ENCODE measurements at regions not wholly inside any gene's neighbourhood (a gene's known extent, or its start where the extent isn't known, plus 50 kb on each side); places are given as distances from the start of the nearest gene placed in this dataset.
A peak's percentile ranks its signal among the peaks of the same experiment; 100 is the strongest.

DNA sequence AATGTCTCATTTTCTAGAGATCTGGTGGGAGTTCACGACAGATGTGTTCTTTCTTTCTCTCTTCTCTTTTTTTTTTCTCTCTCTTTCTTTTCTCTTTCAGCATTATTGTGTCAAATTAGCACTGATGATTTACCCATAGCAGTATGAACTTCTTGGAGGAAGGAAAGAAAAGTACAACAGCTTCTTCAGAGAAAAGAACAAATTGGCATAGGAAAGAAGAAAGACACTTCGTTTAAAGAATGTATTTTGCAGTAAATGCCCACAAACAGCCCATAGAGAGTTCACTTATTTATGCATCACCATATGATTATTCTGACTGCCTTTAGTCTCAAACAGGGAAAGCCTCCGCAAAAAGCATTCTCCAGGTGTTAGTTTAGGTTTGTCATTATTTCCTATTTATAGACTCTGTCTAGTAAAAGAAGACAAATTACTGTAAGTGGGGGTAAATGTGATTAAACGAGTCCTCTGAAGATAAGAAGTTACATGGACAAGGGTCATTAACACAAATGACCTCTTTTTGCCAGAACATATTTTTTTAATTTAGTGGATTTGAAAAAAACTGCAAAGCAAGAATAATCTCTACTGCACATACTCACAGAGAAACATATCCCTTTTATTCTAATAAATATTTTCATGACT is 68.0 kb downstream of the POU5F2 start:
- no peak for DNase-seq (ENCODE audit: insufficient read length, low spot score)
- peak; percentile 61 for FAIRE-seq
- TF ChIP-seq, protein P1, sequence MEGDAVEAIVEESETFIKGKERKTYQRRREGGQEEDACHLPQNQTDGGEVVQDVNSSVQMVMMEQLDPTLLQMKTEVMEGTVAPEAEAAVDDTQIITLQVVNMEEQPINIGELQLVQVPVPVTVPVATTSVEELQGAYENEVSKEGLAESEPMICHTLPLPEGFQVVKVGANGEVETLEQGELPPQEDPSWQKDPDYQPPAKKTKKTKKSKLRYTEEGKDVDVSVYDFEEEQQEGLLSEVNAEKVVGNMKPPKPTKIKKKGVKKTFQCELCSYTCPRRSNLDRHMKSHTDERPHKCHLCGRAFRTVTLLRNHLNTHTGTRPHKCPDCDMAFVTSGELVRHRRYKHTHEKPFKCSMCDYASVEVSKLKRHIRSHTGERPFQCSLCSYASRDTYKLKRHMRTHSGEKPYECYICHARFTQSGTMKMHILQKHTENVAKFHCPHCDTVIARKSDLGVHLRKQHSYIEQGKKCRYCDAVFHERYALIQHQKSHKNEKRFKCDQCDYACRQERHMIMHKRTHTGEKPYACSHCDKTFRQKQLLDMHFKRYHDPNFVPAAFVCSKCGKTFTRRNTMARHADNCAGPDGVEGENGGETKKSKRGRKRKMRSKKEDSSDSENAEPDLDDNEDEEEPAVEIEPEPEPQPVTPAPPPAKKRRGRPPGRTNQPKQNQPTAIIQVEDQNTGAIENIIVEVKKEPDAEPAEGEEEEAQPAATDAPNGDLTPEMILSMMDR (IDR thresholded peaks at IDR 0.05; ENCODE audit: insufficient read depth, missing control alignments) = no peak

GRCh38 chr5:93665648-93666047 is 75.8 kb downstream of the POU5F2 start:
- DNase-seq (ENCODE audit: insufficient read length, low spot score) = no peak
- TF ChIP-seq, protein P1 (IDR thresholded peaks at IDR 0.05; ENCODE audit: insufficient read depth, missing control alignments) = no peak
- FAIRE-seq = no peak

- TF ChIP-seq, protein P1 (IDR thresholded peaks at IDR 0.05; ENCODE audit: insufficient read depth, missing control alignments) = no peak
- DNase-seq (ENCODE audit: insufficient read length, low spot score) (no peak), FAIRE-seq (no peak)
These were observed 77.7 kb downstream of the NR2F1 start for GRCh38 chr5:93660677-93661076.

DNA sequence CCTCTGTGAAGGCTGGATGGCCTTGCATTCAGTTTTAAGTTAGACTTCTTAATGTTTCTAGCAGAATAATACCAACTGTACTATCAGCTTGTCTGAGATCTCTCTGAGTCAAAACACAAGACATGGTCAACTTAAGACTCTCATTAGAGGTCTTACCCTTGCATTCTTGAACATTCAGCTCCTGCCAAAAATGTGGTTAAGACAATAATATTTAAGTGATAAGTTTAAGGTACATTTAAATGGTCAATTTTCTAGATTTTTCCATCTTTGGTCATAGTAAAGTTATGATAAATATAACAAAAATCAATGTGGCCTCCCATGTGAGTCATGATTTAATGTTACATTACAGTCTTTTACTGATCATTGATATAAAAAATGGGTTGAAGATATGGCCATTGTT is 75.0 kb downstream of the NR2F1 start:
- TF ChIP-seq, protein P1 (IDR thresholded peaks at IDR 0.05; ENCODE audit: insufficient read depth, missing control alignments) = no peak
- FAIRE-seq (no peak), DNase-seq (ENCODE audit: insufficient read length, low spot score) (no peak)

GRCh38 chr5:93654676-93655075 is 71.7 kb downstream of the NR2F1 start:
- TF ChIP-seq, protein P1 (IDR thresholded peaks at IDR 0.05; ENCODE audit: insufficient read depth, missing control alignments) = no peak
- FAIRE-seq = no peak
- no peak for DNase-seq (ENCODE audit: insufficient read length, low spot score)

- FAIRE-seq (no peak), DNase-seq (ENCODE audit: insufficient read length, low spot score) (no peak)
- TF ChIP-seq, protein P1 (IDR thresholded peaks at IDR 0.05; ENCODE audit: insufficient read depth, missing control alignments) = no peak
These were observed 70.7 kb downstream of the NR2F1 start for GRCh38 chr5:93653716-93654115.

GRCh38 chr5:93649234-93649900 is 66.3 kb downstream of the NR2F1 start:
- TF ChIP-seq, protein P1 (IDR thresholded peaks at IDR 0.05; ENCODE audit: insufficient read depth, missing control alignments) = no peak
- FAIRE-seq (no peak), DNase-seq (ENCODE audit: insufficient read length, low spot score) (no peak)

Data from D721Med (cell line).